Erythroblast (primary cell): ENCODE measurements at regions not wholly inside any gene's neighbourhood (a gene's known extent, or its start where the extent isn't known, plus 50 kb on each side); places are given as distances from the start of the nearest gene placed in this dataset.

ENCODE experiments used
- GATA1 ChIP-seq: IDR thresholded peaks from 2 replicates; pipeline ENCODE4 v1.6.1; 2011; ENCODE audit warnings: low read depth, mild to moderate bottlenecking, control low read depth, low read length, moderate library complexity
- POLR2A ChIP-seq: IDR thresholded peaks from 2 replicates; pipeline ENCODE4 v1.6.1; 2011; ENCODE audit warnings: mild to moderate bottlenecking, low read length

DNA sequence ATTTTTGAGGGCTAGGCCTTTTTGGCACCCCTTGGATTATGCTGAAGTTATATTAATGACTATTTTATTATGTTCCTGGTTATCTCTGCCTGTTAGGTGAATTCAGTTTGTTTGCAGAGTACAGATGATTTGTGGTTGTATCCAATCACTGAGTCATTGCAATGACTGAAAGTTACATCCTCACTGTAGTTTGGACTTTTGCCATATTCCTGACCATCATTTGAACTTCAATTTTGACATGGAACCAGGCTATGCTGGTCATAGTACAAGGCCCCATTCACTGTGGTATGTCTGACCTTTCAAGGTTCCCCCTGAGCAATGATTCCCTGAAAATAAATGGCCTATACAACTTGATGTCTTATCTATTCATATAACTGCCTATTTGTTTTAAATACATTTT lies 621.0 kb downstream of the CCER1 start:
- TF ChIP-seq POLR2A, result no peak
- no peak for TF ChIP-seq GATA1
